NCI-H2171 (cell line): ENCODE measurements at regions not wholly inside any gene's neighbourhood (a gene's known extent, or its start where the extent isn't known, plus 50 kb on each side); places are given as distances from the start of the nearest gene placed in this dataset.
"Not testable (repeated sequence)": the region's sequence is repeated elsewhere in the genome, so short reads cannot be mapped to it uniquely, and the experiment has no call there.

Experiments
- DNase-seq: peaks from one replicate; lab custom pipeline; 2025; lab: John Stamatoyannopoulos, UW

DNA sequence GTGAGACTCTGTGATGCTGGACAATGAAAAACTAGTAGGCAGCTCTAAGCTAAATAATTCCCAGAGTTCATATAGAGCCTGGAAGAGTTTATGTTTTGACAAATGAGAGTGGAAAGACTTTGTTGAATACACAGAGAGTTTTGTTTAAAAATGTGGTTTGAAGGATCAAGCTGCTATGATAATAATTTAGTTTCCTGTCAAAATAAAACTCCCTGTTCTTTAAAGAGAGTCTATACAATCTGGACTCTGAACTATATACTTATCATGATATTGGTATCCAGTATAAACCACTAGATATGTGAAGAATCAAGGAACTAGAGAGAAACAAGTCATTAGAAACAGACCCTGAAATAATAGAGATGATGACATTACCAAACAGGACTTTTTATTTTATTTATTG is 158.6 kb downstream of the C4orf33 start:
- no peak for DNase-seq

DNA sequence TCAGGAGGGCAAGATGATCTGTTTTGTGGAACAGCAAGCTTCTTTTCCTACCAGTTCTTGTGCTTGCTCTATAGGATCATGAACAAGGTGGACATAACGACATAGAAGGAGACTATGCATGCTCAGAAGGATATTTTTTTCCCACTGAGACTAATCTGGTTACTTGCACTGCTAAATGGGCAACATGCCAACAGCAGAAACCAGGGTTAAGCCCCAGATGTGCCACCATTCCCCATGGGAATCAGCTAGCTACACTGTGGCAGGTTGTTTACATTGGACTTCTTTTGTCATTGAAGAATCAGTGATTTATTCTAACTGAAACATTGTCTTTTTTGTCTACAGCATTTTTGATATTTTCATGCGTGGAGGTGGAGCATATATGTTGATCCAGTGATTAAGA is 165.6 kb downstream of the C4orf33 start:
- DNase-seq, result peak; percentile 52

DNA sequence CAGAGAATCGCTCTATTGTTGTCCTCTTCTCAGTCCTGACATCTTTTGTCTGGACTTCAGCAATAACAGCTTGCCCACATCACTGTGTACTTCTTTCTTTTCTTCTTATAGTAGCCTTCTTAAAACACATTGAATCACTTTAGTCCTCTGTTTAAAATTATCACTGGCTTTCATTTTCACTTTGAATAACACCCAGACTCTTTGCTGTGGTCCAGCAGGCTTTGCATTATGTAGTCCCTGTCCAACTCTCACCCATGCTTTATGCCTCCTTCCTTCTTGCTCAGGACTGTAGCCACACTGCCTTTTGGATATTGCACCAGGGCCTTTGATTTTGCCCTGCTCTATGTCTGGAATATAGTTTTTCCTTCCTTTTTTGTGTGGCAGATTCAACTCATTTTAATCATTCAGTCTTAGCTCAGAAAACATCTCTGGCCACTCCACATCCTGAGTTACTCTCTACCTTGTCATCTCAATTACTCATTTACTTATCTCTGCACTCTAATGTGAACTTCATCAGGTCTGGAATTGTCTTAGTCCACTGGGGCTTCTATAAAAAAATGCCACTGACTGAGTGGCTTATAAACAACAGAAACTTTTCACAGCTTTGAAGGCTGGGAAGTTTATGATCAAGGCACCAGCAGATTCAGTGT is 168.2 kb downstream of the C4orf33 start:
- DNase-seq, result no peak

DNA sequence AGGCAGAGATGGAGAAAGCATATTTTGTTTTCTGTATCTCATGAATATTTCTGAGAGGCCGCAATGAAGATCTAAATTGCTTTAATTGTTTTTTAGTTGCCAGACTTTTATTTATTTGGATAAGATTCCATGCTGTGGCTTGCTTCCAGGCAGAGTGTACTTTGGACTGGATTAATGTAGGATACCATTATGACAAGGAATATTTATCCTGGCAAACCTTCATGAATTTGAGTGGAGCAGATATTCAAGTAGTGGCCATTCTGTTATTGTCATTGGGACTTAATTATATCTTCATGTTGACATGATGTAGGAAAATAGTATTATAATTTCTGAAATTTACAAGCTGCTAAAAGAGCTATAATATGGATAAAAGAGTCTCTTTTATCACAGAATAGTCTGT is 182.9 kb downstream of the C4orf33 start:
- no peak for DNase-seq

DNA sequence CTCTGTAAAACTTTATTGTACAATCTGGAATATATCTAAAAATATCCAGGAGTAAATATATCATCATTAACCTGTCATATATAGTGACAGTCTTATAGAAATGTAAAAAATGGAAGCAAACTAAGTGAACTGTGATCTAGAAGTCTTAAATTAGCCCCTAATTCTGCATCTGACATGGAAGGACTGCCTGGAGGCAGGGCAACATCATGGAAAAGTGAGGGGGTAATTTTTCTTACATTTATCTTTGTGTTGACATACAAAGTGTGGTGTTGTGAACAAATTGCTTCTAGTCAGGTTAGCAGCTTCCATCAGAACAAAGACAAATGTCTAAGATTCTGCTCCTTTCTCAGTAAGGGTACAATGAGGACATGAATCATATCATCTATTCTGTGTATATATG is 186.3 kb downstream of the C4orf33 start:
- no peak for DNase-seq

DNA sequence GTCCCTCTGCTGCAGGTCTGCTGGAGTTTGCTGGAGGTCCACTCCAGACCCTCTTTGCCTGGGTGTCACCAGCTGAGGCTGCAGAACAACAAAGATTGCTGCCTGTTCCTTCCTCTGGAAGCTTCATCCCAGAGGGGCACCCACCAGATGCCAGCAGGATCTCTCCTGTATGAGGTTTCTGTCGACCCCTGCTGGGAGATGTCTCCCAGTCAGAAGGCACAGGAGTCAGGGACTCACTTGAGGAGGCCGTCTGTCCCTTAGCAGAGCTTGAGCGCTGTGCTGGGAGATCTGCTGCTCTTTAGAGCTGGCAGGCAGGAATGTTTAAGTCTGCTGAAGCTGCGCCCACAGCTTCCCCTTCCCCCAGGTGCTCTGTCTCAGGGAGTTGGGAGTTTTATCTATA is 196.2 kb downstream of the C4orf33 start:
- not testable (repeated sequence) for DNase-seq

DNA sequence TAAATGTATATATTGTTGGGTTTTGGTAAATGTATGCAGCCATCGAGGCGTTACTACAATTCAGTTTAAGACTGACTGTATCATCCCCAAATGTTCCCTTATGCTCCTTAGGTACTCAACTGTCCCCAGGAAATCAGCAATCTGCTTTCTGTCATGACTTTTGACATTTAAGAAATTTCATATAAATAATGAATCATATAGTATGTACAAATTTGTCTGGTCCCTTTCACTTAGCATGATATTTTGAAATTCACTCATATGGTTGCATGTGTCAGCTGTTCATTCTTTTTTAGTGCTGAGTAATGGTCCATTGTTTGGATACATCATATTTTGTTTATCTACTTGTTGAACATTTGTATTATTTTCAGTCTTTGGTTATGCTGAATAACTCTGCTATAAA is 218.8 kb downstream of the C4orf33 start:
- DNase-seq, result no peak

DNA sequence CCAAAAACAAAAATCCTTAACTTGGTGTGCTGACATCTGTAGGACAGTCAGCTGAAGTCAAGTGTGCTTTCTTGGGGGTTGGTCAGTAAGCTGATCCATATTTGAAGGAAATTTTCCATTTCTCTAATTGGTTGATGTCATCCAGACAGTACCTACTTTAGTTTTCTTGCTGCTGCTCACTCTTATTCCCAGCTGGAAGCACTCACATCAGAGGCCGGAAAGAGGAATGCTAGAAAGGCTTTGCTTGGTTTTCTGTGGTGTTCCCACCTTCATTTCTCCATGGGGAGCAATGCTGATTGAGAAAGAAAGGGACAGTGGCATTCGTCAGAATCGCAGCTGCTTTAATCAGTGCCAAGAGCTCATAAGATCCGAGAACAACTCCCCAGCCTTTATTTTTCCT is 227.0 kb downstream of the C4orf33 start:
- DNase-seq, result no peak

DNA sequence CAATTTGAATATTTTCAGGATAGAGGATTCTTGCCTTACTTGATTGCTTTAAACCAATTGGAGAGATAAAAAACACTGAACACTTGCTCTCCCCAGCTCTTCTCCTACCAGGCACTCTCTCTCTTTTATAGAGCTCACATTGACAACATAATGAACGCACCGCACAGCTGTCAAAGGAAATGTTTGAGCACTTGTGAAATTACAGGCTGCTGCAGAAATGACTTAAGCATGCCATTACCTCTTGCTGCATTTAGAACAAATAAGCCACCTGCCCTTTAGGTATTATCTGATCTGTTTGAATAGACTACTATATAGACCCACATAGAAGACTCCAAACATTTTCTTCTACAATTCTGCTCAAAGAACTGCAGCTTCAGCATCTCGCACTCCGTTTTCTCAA is 227.7 kb downstream of the C4orf33 start:
- DNase-seq, result peak; percentile 22

DNA sequence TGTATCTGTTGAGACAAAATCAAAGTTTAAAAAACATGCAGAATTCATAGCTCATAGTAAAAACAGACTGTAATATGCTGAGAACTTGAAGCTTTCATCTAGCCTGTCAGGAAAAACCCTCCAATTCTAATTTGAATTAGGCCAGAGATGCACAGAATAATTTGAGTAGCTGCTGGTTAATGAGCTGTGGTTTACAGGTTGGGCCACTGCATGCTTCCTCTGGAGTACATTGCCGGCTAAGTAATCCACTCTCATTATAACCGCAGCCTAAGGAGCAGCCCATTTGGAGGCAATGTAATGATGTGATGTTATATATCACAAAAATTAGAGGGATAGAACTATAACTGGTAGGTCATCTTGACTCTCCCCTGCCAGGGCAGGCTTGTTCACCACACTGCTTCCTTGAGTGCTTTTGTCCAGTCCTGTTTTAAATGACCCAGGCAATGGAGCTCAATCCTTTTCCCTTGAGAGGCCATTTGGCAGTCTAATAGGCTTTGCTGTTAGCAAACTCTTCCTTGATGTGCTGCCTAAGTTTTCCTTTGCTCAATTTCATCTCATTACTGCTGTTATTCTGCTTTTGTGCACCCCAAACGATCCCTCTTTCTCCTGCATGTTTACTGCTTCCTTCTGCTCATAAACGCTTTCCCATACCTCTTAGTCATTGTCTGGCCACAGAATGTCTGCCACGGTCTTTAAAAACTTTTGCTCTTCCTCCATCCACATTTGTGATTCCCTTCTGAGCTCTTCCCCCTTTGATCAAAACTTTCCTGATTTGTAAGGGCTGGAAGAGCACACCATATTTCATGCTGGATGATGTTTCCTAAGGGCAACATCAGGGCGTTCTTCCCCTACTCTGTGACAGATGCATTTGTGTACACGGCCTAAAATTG is 230.9 kb downstream of the C4orf33 start:
- DNase-seq, result no peak

DNA sequence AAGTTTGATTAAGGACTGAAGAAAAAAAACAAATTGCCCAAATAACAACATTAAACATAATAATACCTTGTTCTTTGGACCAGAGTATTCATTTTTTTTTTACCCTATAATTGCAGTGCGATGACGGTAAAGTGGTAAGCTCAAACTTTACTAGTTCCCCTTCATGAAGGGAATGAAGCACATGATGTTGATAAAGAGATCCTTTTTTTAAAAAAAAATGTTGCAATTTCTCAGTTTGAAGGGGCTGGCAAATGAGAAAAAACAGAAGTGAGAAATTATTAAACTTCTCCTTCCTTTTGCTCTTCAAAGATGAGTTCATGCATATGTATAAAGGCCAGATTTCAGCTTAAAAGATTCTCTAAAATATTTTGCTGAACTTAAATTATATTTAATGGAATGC is 231.7 kb downstream of the C4orf33 start:
- DNase-seq, result no peak

DNA sequence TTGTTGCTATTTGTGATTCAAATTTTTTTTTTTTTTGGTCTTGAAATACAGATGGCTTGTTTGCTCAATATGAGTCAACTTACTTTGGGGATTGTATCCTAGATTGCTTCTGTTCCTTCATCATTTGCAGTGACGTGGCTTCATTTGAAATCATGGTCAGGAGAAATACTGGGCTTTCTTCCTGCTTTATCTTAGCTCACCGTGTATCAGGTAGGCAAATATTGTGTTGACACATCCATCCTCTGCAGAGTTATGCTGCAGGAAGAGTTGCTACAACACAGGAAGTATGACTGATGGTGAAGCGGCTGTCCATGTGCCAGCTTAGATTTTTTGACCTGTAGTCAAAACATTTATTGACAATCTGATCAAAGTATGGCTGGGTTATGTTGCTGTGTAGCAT is 232.2 kb downstream of the C4orf33 start:
- no peak for DNase-seq

DNA sequence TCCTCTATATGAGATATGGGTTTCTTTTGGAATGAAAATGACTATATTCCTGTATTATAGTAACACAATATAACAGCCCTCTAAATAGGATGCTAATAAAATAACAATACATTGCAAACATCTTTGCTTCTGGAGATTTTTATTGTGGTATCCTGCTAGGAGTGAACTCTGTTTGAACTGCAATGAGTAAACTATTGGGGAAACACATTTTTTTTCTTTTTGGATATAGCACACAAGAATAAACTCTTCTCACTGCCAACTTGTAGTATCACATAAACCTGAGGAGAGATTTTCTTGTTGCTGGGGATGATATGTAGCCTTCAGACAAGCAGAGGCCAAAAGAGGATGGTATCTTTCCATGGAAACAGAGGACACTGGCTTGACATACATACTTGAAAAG is 238.2 kb downstream of the C4orf33 start:
- no peak for DNase-seq

DNA sequence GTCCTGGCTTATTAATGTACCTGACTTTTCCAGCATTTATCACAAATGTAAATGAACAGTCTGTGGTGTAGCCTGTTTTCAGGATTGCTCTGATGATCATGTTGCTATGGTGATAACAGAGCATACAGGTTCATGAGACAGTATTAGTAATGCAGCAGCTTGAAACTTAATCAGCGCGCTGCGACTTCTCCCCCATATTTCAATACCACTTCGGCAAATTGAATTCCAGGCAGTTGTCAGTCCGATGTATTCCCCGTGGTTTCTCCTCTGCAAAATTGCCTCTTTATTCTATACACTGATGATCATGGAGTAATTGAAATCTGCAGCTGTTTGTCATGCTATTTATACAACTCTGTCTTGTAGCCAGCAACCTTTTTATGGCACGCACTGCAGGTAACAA is 239.3 kb downstream of the C4orf33 start:
- DNase-seq, result no peak

DNA sequence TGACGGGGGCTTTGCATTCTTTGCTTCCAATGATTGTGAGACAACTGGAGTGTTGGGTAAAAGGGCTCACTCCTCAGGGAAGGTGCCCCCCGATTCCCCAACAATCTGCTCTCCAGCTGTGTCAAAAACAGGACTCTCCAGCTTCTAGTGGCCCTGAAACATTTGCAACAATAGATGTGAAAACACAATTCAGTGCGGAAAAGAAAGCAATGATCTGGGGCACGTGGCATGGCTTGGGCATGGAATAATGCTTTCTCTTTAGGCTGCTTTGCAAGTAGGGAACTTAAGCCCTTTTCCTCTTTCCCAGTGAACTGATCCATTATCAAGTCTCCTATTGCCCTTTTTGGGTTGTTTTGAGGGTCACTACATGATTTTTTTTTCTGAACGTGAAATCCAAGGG is 239.9 kb downstream of the C4orf33 start:
- no peak for DNase-seq

DNA sequence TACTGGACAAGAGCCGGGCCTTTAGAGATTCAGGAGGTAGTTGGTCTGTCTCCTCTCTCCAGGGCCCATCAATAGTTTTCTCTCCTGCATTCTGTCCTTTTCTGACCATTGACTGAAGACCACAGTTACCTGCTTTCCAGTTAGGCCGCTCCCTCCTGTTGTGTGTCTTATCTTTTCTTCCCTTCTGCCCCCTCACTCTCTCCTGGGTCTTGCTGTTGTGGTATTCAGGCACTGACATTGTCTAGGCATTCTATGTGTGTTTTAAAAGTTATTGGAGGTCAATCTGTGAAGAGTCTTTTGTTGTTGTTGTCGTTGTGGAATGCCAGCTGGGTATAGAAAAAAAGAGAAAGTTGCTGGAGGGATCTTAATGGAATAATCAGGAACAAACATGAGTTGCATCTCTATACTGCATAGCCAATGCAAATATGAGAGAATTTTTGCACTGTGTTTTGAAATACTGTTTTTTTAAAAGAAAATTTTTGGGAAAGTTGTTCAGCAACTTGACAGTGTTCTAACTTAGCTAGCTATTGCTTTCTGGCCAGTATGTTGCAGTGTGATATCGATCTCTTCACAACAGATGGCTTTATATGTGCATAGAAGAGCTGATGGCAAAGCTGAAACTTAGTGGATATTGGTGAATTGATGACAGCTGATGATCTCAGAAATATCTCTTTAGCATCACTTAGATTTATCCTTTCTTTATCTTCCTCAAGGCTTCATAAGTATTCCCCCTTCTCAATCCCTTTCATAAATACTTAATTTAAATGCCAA is 240.7 kb downstream of the C4orf33 start:
- no peak for DNase-seq

DNA sequence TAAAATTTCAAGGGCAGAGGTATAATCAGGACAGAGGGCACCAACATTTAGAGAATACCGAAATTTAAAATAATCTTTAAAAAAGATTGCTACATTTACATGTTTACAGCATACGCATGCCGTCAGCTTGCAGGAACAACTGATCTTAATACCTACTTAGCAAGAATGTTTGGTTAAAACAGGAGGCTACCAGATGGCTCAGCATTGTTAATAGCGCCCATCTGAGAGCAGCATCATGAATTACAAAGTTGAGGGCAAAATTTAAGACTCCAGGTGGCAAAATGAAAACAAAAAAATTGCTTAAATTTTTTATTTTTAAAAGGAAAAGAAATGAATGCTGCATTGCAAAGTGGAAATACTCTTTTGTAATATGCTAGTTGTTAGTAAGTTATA is 241.3 kb downstream of the C4orf33 start:
- no peak for DNase-seq

DNA sequence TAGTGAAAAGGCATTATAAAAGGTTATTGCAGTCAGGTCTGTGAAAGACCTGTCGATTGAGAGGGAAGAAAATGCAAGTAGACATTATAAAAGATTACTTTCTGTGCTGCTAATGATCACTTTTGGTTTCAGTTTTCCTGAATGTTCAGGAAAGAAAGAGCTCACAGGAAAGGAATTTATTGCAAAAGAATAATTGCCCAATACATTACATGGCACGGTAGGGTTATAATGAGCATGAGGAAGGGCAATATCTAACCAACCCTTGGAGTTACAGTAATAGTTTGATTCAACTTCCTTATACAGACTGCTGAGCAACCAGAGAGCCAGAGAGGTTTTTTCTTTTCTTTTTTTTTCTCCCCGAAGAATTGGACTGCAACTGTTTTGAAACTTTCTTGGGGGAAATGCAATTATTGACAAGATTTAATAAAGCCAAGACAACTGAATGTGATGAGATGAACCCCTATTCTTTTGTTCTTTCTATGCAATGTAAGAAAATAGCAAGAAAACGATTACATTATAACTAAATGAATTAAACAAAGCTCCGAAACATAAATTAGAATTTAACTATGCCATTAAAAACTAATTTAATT is 247.0 kb downstream of the C4orf33 start:
- DNase-seq, result no peak

DNA sequence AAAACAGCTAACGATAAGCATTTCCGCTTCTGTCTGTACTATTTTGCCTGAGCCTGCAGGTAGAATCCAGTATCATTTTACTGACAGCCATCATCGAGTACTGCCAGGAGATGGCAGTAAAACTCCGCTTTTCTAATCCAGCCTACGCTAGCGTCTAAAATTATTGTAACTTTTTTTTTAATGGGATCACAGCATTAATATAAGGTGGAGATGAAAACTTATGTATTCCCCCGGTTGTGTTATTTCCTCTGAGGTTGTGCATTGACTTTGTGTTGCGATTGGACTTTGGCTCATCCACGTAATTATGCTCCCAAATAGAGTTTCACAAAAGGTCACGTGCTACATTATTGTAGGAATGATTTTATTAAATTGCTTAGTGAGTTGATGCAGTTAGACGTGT is 248.1 kb downstream of the C4orf33 start:
- no peak for DNase-seq

DNA sequence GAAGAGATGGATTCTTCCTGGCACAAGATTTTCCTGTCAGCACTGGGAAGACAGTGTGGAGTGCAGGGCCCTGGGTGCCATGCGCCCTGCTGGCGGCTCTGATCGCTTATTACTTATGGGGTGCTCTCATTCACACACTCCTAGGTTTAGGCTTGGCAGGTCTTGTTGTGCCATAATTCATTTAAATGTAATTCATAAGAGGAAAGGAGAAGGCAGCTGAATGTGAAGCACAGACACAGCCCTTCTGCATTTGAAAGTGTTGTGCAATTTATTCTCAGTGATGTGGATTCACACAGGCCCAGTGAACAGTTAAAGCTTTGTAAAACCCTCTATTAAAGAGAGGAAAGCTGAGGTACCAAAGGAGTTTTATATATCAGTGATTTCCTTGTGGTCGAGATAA is 249.7 kb downstream of the C4orf33 start:
- no peak for DNase-seq

DNA sequence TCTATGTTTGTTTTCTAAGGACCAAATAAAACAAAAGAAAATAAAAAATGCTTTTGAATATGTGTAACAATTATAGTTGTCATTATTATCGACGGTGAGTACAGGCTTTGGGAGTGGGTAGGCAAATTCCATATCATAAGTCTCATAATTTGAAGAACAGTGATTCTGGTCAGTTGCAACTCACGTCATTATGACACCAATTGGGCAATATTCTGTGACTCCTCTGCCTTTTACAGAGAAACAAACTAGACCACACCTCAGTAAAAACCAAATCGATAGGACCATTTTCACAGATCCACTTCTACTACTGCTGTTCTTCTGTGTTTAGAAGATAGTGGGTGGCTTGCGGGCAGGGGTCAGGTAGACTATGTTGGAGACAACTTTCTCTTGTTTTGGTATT is 250.1 kb downstream of the C4orf33 start:
- DNase-seq, result no peak

DNA sequence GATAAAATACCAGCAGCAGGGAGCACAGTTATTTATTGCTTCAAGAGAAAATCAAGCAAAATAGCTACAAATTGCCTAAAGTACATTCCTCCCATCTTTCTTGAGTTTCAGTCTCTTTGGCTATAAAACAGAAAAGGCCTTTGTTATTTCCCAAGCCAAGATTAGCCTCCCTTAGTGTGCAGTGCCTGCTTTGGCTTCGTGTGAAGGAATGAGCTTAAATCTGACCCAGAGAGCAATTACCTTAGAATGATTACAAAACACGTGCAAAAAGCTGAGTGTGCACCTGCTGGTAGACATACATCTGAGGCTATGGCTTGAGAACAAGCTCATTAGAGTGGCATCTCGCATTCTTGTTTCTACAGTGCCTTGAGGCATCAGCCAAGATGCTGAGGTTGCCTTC is 250.8 kb downstream of the C4orf33 start:
- no peak for DNase-seq
